ENCODE measurements at regions not wholly inside any gene's neighbourhood (a gene's known extent, or its start where the extent isn't known, plus 50 kb on each side); places are given as distances from the start of the nearest gene placed in this dataset.
A peak's percentile ranks its signal among the peaks of the same experiment; 100 is the strongest.

DNA sequence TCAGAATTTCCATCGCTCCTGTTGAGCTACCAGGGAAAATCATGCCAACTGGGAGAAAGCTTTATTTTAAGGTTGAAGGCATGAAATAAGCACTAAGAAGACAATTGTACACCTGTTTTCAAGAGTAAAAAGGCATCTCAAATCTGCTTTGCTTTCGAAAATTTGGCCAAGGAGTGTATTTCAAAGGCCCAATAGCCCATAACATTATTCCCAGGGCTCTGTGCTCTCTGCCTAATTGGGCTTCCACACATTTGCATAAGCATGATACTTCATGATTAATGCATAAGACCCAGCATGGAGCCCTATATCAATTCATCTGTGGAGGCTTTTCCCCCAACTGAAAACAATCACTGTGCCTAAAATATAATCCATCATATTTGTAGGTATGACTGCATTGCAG, 258.5 kb downstream of the NOVA1 start:
- H3K4me3 ChIP-seq (ENCODE audit: control insufficient read depth, low read depth, low read length) = no peak overlapping the region
- no peak for DNase-seq (ENCODE audit: low read depth)
- TF ChIP-seq CTCF (conservative IDR thresholded peaks at IDR 0.05; ENCODE audit: control insufficient read depth, insufficient read depth, low read depth, low read length) = no peak

DNA sequence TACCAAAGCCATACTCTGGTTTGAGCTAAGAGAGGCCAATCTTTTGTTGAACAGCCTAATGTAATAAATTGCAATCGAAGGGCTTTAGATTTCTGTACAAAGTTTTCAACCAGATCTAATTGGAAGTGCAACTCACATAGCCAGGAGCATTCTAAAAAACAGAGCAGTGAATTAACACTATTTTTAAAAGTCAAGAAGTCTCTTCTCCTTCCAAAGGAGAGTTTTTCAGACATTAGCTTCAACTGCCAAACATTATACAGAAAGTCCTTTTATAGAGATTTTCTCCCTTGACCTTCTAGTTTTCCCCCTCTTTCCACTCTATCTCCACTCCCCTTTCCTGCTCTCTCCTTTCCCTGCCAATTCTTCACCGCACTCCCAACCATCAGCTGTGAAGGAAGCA, 259.6 kb downstream of the NOVA1 start:
- no peak overlapping the region for H3K4me3 ChIP-seq (ENCODE audit: control insufficient read depth, low read depth, low read length)
- no peak for DNase-seq (ENCODE audit: low read depth)
- TF ChIP-seq CTCF (conservative IDR thresholded peaks at IDR 0.05; ENCODE audit: control insufficient read depth, insufficient read depth, low read depth, low read length) = no peak

GRCh38 chr14:26334288-26334687, 263.5 kb downstream of the NOVA1 start:
- no peak for DNase-seq (ENCODE audit: low read depth)
- TF ChIP-seq CTCF (conservative IDR thresholded peaks at IDR 0.05; ENCODE audit: control insufficient read depth, insufficient read depth, low read depth, low read length) = no peak

DNA sequence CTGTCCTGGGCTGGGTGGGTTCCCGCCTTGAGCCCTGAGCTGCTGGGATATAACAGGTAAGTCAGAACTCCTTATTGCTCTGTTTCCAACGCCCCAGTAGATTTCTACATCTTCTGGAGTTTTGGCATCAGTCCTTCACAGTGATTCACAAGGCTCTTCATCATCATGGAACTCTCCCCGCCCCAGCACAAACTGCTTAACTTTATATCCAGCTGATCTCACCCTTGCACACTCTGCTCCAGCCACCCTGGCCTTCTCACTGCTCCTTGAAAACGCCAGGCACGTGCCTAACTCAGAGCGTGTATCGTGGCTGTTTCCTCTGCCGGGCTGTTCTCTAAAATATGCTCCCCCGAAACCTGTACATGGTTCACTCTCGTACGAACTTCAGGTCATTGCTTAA, 264.9 kb downstream of the NOVA1 start:
- H3K4me3 ChIP-seq (ENCODE audit: control insufficient read depth, low read depth, low read length) = no peak overlapping the region
- DNase-seq (ENCODE audit: low read depth) = peak; percentile 72
- TF ChIP-seq CTCF (conservative IDR thresholded peaks at IDR 0.05; ENCODE audit: control insufficient read depth, insufficient read depth, low read depth, low read length) = no peak

More at GRCh38 chr14:26334288-26334687, 263.5 kb downstream of the NOVA1 start:
- H3K4me3 ChIP-seq (ENCODE audit: control insufficient read depth, low read depth, low read length) = no peak overlapping the region

GRCh38 chr14:26330982-26331381, 266.9 kb downstream of the NOVA1 start:
- no peak for DNase-seq (ENCODE audit: low read depth)
- TF ChIP-seq CTCF (conservative IDR thresholded peaks at IDR 0.05; ENCODE audit: control insufficient read depth, insufficient read depth, low read depth, low read length) = no peak
- H3K4me3 ChIP-seq (ENCODE audit: control insufficient read depth, low read depth, low read length) = no peak overlapping the region

DNA sequence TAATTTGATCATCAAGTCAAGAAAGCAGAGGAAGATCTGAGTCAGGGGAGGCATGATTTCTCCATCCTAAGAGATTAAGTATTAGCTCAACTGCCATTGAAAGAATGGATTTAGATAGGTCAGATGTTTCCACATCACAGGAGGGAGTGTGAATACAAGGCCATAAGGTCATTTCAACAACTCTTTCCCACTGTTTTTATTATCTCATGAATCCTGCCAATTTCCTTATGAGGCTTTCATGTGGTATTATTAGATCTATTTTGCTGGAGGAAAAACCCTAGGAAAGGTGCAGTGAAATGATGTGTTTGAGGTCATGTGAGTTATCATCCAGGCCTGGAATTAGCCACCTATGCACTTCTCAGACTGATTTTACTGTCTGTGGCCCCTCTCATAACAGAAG, 269.0 kb downstream of the NOVA1 start:
- no peak overlapping the region for H3K4me3 ChIP-seq (ENCODE audit: control insufficient read depth, low read depth, low read length)
- DNase-seq (ENCODE audit: low read depth) = no peak
- TF ChIP-seq CTCF (conservative IDR thresholded peaks at IDR 0.05; ENCODE audit: control insufficient read depth, insufficient read depth, low read depth, low read length) = no peak

DNA sequence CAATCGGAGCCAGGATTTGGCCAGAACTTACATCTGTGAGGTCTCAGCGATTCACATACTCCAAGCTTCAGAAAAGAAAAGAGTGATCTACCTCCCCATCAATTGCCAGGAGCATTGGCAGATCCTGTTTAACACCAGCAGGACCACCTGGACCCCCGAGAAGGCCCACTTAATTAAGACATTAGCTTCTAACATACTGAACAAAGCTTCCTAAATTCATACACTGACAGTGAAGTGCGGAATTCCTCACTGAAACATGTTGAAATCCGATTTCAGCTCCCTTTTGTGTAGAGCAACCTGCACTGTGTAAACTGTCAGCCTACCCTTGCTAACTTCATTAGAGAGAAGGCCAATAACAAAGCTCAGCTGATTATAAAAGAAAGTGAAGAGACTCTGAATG, 274.0 kb downstream of the NOVA1 start:
- no peak overlapping the region for H3K4me3 ChIP-seq (ENCODE audit: control insufficient read depth, low read depth, low read length)
- no peak for TF ChIP-seq CTCF (conservative IDR thresholded peaks at IDR 0.05; ENCODE audit: control insufficient read depth, insufficient read depth, low read depth, low read length)
- no peak for DNase-seq (ENCODE audit: low read depth)
